ENCODE measurements at regions not wholly inside any gene's neighbourhood (a gene's known extent, or its start where the extent isn't known, plus 50 kb on each side); places are given as distances from the start of the nearest gene placed in this dataset.

DNA sequence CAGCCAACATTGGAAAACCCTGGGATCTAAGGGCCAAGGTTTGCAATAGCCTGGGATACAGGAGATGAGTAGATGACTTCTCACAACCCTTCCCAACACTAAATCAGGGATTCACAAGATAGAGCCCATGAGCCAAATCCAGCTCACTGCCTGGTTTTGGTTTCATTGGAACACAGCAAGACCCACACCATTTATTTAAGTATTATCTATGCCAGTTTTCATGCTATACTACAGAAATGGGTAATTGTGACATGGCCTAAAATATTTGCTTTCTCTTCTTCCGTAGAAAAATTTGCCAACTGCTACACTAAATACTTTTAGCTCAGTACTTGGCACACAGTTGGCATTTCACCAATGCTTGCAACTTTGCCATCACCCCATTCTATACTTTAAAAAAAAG is 132.0 kb upstream of the LMCD1 start:
- Histone ChIP-seq H3K9me3 (no peaks in the 10 kb centered on the region), H3K36me3 (no peaks in the 10 kb centered on the region), H3K4me1 (no peaks in the 10 kb centered on the region), H3K4me3 (no peak overlapping the region), H3K27ac (no peak overlapping the region), H3K27me3 (no peaks in the 10 kb centered on the region)
- intact Hi-C loops (cut with DNase I): no loop called here
- ATAC-seq: no peak
- DNase-seq: no peak
- TF ChIP-seq, protein P1, sequence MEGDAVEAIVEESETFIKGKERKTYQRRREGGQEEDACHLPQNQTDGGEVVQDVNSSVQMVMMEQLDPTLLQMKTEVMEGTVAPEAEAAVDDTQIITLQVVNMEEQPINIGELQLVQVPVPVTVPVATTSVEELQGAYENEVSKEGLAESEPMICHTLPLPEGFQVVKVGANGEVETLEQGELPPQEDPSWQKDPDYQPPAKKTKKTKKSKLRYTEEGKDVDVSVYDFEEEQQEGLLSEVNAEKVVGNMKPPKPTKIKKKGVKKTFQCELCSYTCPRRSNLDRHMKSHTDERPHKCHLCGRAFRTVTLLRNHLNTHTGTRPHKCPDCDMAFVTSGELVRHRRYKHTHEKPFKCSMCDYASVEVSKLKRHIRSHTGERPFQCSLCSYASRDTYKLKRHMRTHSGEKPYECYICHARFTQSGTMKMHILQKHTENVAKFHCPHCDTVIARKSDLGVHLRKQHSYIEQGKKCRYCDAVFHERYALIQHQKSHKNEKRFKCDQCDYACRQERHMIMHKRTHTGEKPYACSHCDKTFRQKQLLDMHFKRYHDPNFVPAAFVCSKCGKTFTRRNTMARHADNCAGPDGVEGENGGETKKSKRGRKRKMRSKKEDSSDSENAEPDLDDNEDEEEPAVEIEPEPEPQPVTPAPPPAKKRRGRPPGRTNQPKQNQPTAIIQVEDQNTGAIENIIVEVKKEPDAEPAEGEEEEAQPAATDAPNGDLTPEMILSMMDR (IDR thresholded peaks at IDR 0.05): no peak

DNA sequence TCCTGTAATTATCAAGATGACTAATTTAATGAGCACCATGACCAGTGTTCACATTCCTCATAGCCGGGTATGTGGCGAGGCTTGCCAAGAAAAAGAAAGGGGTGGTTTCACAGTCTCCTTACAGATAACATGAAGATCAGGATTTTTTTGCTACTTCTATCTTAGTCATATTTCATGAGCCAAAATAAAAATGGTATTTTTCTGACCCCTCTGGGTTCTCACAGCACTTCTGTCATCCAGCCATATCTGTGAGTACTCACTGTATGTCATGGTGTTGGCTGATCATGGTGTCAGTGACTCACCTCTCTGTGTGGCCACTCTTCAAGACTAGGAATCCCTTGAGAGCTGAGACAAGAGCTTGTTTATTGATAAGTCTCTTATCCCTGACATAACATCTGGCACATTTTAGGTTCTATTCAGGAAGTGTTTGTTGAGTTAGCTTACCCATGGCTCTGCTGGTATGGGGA is 130.5 kb upstream of the LMCD1 start:
- no peak for DNase-seq
- H3K27me3 ChIP-seq: no peaks in the 10 kb centered on the region
- intact Hi-C loops (cut with DNase I): no loop called here
- H3K27ac ChIP-seq: no peak overlapping the region
- TF ChIP-seq, protein P1 (IDR thresholded peaks at IDR 0.05): no peak
- ATAC-seq: no peak
- H3K9me3 ChIP-seq: no peaks in the 10 kb centered on the region
- no peaks in the 10 kb centered on the region for H3K36me3 ChIP-seq
- no peak overlapping the region for H3K4me3 ChIP-seq
- no peaks in the 10 kb centered on the region for H3K4me1 ChIP-seq

GRCh38 chr3:8371960-8372463 is 129.6 kb upstream of the LMCD1 start:
- intact Hi-C loops (cut with DNase I): no loop called here
- no peak overlapping the region for H3K4me3 ChIP-seq
- no peaks in the 10 kb centered on the region for H3K4me1 ChIP-seq
- DNase-seq (no peak), ATAC-seq (no peak)
- TF ChIP-seq, protein P1 (IDR thresholded peaks at IDR 0.05): no peak
- no peaks in the 10 kb centered on the region for H3K9me3 ChIP-seq
- H3K36me3 ChIP-seq: no peaks in the 10 kb centered on the region
- H3K27ac ChIP-seq: no peak overlapping the region
- no peaks in the 10 kb centered on the region for H3K27me3 ChIP-seq

- H3K9me3 ChIP-seq: no peaks in the 10 kb centered on the region
- H3K4me1 ChIP-seq: no peaks in the 10 kb centered on the region
- TF ChIP-seq, protein P1 (IDR thresholded peaks at IDR 0.05): no peak
- no peaks in the 10 kb centered on the region for H3K36me3 ChIP-seq
- no peak overlapping the region for H3K27ac ChIP-seq
- intact Hi-C loops (cut with DNase I): no loop called here
- no peaks in the 10 kb centered on the region for H3K27me3 ChIP-seq
- no peak for DNase-seq
- H3K4me3 ChIP-seq: no peak overlapping the region
- ATAC-seq: no peak
Observed at GRCh38 chr3:8380904-8381704, 120.5 kb upstream of the LMCD1 start.

- Histone ChIP-seq H3K27ac (no peak overlapping the region), H3K4me1 (no peaks in the 10 kb centered on the region), H3K4me3 (no peak overlapping the region), H3K27me3 (no peaks in the 10 kb centered on the region), H3K9me3 (no peaks in the 10 kb centered on the region), H3K36me3 (no peaks in the 10 kb centered on the region)
- DNase-seq: no peak
- ATAC-seq: no peak
- TF ChIP-seq, protein P1 (IDR thresholded peaks at IDR 0.05): no peak
- intact Hi-C loops (cut with DNase I): no loop called here
Observed at GRCh38 chr3:8385848-8386620, 115.6 kb upstream of the LMCD1 start.

Measured in upper lobe of right lung (tissue), 1 donor.